ENCODE measurements at regions not wholly inside any gene's neighbourhood (a gene's known extent, or its start where the extent isn't known, plus 50 kb on each side); places are given as distances from the start of the nearest gene placed in this dataset.

GRCh38 chr5:101390151-101390908 lies 487.2 kb upstream of the ST8SIA4 start (continued):
- no peak for TF ChIP-seq RAD21 (CRISPR knock-in tag; IDR thresholded peaks at IDR 0.05)
- no peak for TF ChIP-seq ATF7 (IDR thresholded peaks at IDR 0.05)
- TF ChIP-seq ATF7 (CRISPR knock-in tag; IDR thresholded peaks at IDR 0.05): no peak
- peak; percentile 21; the same call in 1 of the 2 replicates for TF ChIP-seq RFX1 (IDR thresholded peaks at IDR 0.05)
- TF ChIP-seq RBM22 (optimal IDR thresholded peaks at IDR 0.05; ENCODE audit: low read length): no peak
- no peak for TF ChIP-seq ZNF530 (CRISPR knock-in tag; IDR thresholded peaks at IDR 0.05; ENCODE audit: low read depth)
- TF ChIP-seq ZNF281 (CRISPR knock-in tag; IDR thresholded peaks at IDR 0.05; ENCODE audit: borderline replicate concordance): no peak
- TF ChIP-seq ASH2L (IDR thresholded peaks at IDR 0.05; ENCODE audit: insufficient read length, low read depth, low read length): no peak
- TF ChIP-seq STAG1 (CRISPR knock-in tag; IDR thresholded peaks at IDR 0.05): peak; percentile 80
- TF ChIP-seq ZHX1 (CRISPR knock-in tag; IDR thresholded peaks at IDR 0.05; ENCODE audit: low read depth): no peak
- TF ChIP-seq ELK4 (CRISPR knock-in tag; IDR thresholded peaks at IDR 0.05; ENCODE audit: borderline replicate concordance): no peak
- no peak for TF ChIP-seq ZMAT3 (CRISPR knock-in tag; conservative IDR thresholded peaks at IDR 0.05)
- TF ChIP-seq ZBTB33 (CRISPR knock-in tag; IDR thresholded peaks at IDR 0.05): no peak
- no peak for TF ChIP-seq ZNF451 (CRISPR knock-in tag; IDR thresholded peaks at IDR 0.05)
- no peak for TF ChIP-seq HIC2 (CRISPR knock-in tag; IDR thresholded peaks at IDR 0.05; ENCODE audit: low read depth)
- TF ChIP-seq ZFP36 (IDR thresholded peaks at IDR 0.05; ENCODE audit: borderline replicate concordance, low read depth, low read length, partially characterized antibody): no peak
- no peak for TF ChIP-seq TIGD3 (CRISPR knock-in tag; IDR thresholded peaks at IDR 0.05; ENCODE audit: borderline replicate concordance)
